CD14-positive monocyte (primary cell): ENCODE measurements at regions not wholly inside any gene's neighbourhood (a gene's known extent, or its start where the extent isn't known, plus 50 kb on each side); places are given as distances from the start of the nearest gene placed in this dataset.

Experiments used
- DNase-seq, 3 donors: peaks; one replicate each; pipeline ENCODE4 v3.0.0-alpha.2; 2011 to 2022
- H2AFZ ChIP-seq: 2 replicates; pipeline ENCODE4 v1.6.0; 2012; ENCODE audit warnings: mild to moderate bottlenecking, low read depth, low read length, inconsistent platforms; ENCODE audit not compliant: insufficient read depth, poor library complexity, severe bottlenecking
- H3K27ac ChIP-seq, 2 donors: 1 replicate in 1 of 2; 2 replicates in 1 of 2; pipeline ENCODE4 v1.5.1; 2012 to 2013; ENCODE audit warnings: low read length in 2 of 2, control low read depth in 1 of 2, inconsistent platforms in 1 of 2, low read depth in 1 of 2, mild to moderate bottlenecking in 1 of 2
- H3K27me3 ChIP-seq, 2 donors: one replicate each; pipeline versions ENCODE4 v1.6.0 to v1.6.1; 2011 to 2013; ENCODE audit warnings: low read length in 2 of 2; ENCODE audit not compliant: control insufficient read depth in 2 of 2, insufficient read depth in 2 of 2
- H3K36me3 ChIP-seq, 2 donors: replicated peaks in 1 of 2; 1 replicate in 1 of 2; 2 replicates in 1 of 2; pipeline versions ENCODE4 v1.5.1 to v1.6.1; 2012 to 2013; ENCODE audit warnings: low read length in 2 of 2, control low read depth in 1 of 2, inconsistent platforms in 1 of 2, mild to moderate bottlenecking in 1 of 2; ENCODE audit not compliant: insufficient read depth in 2 of 2, control insufficient read depth in 1 of 2
- H3K4me1 ChIP-seq, 2 donors: 1 replicate in 1 of 2; 2 replicates in 1 of 2; pipeline versions ENCODE4 v1.5.1 to v1.6.1; 2012 to 2013; ENCODE audit warnings: low read length in 2 of 2, control low read depth in 1 of 2, inconsistent platforms in 1 of 2, mild to moderate bottlenecking in 1 of 2, moderate library complexity in 1 of 2; ENCODE audit not compliant: insufficient read depth in 2 of 2, control insufficient read depth in 1 of 2
- H3K4me2 ChIP-seq: replicated peaks from 2 replicates; pipeline ENCODE3; 2012; ENCODE audit warnings: low read length, moderate library complexity, mild to moderate bottlenecking; ENCODE audit not compliant: poor library complexity, severe bottlenecking; ENCODE audit errors: extremely low read depth
- H3K4me3 ChIP-seq, 3 experiments: fragments of 200-600 bp in 1 of 3; sonication (generic) in 1 of 3; replicated peaks in 1 of 3; 1 replicate in 2 of 3; 2 replicates in 1 of 3; pipeline ENCODE4 v1.5.1; 2011 to 2013; ENCODE audit warnings: low read length in 3 of 3, mild to moderate bottlenecking in 3 of 3, control low read depth in 2 of 3, low read depth in 2 of 3, inconsistent platforms in 1 of 3, moderate library complexity in 1 of 3
- H3K79me2 ChIP-seq: 2 replicates; pipeline ENCODE4 v1.6.0; 2012; ENCODE audit warnings: mild to moderate bottlenecking, control low read depth, inconsistent platforms, low read length, moderate library complexity; ENCODE audit not compliant: insufficient read depth
- H3K9ac ChIP-seq: 2 replicates; pipeline ENCODE4 v1.6.0; 2017; ENCODE audit warnings: low read length, mild to moderate bottlenecking; ENCODE audit not compliant: insufficient read depth, poor library complexity, severe bottlenecking
- H3K9me3 ChIP-seq, 2 donors: replicated peaks in 1 of 2; 1 replicate in 1 of 2; 2 replicates in 1 of 2; pipeline versions ENCODE4 v1.5.1 to v1.6.1; 2012 to 2013; ENCODE audit warnings: low read length in 2 of 2, control low read depth in 1 of 2; ENCODE audit not compliant: control insufficient read depth in 1 of 2, insufficient read depth in 1 of 2
- H4K20me1 ChIP-seq: 2 replicates; pipeline ENCODE4 v1.6.0; 2012; ENCODE audit warnings: mild to moderate bottlenecking, low read length, control low read depth, moderate library complexity; ENCODE audit not compliant: insufficient read depth
- H3K27ac Mint-ChIP-seq, 7 donors: one replicate each; pipeline ENCODE4 v1.8.0; 2020; ENCODE audit warnings: mild to moderate bottlenecking in 7 of 7, mixed read lengths in 7 of 7, moderate library complexity in 6 of 7, inconsistent platforms in 2 of 7
- H3K27me3 Mint-ChIP-seq, 3 donors: one replicate each; pipeline ENCODE4 v1.8.0; 2021 to 2022; ENCODE audit warnings: low read depth in 3 of 3, mild to moderate bottlenecking in 3 of 3, mixed read lengths in 3 of 3, moderate library complexity in 3 of 3, inconsistent platforms in 1 of 3
- H3K36me3 Mint-ChIP-seq, 2 donors: one replicate each; pipeline ENCODE4 v1.8.0; 2020; ENCODE audit warnings: mixed read lengths in 2 of 2, inconsistent platforms in 1 of 2, mild to moderate bottlenecking in 1 of 2
- H3K4me1 Mint-ChIP-seq: one replicate; pipeline ENCODE4 v1.8.0; 2020; ENCODE audit warnings: mild to moderate bottlenecking, mixed read lengths
- H3K4me3 Mint-ChIP-seq, 2 donors: one replicate each; pipeline ENCODE4 v1.8.0; 2020; ENCODE audit warnings: mild to moderate bottlenecking in 2 of 2, mixed read lengths in 2 of 2, moderate library complexity in 1 of 2
- H3K9me3 Mint-ChIP-seq, 7 donors: one replicate each; pipeline ENCODE4 v1.8.0; 2020 to 2022; ENCODE audit warnings: mixed read lengths in 7 of 7, mild to moderate bottlenecking in 6 of 7, moderate library complexity in 6 of 7, inconsistent platforms in 2 of 7
- CTCF ChIP-seq: fragments of 200-600 bp; IDR thresholded peaks from one replicate; pipeline ENCODE4 v1.8.0; 2022; ENCODE audit warnings: antibody characterized with exemption, mild to moderate bottlenecking
- WGBS: methylation state at CpG from one replicate; pipeline ENCODE4 v1.1.5; 2013; ENCODE audit warnings: missing lambda C conversion rate; ENCODE audit not compliant: insufficient coverage; 5-methylcytosine and 5-hydroxymethylcytosine counted together
- intact Hi-C, 2 donors: fragments of 100-400 bp; cut with micrococcal nuclease; formaldehyde crosslinking; loops; one replicate each; pipeline versions ENCODE4 v1.15.0 to v1.15.1; 2023

- no peaks in the 10 kb centered on the region for H3K4me1 ChIP-seq
- H4K20me1 ChIP-seq, result no peaks in the 10 kb centered on the region
- intact Hi-C loops, result no loop called here
- Mint-ChIP-seq H3K27ac (no peak overlapping the region), H3K27me3 (peaks cover 0 to 4% (median 1%) of the 10 kb centered on the region in 3 donors), H3K4me1 (no peaks in the 10 kb centered on the region), H3K4me3 (no peak overlapping the region), H3K9me3 (peaks cover 13 to 33% (median 18%) of the 10 kb centered on the region in 7 donors), H3K36me3 (no peaks in the 10 kb centered on the region)
- H3K4me2 ChIP-seq, result no peak overlapping the region
- no peaks in the 10 kb centered on the region for H3K79me2 ChIP-seq
- TF ChIP-seq CTCF, result no peak
- no peak overlapping the region for H2AFZ ChIP-seq
- H3K9ac ChIP-seq, result no peak overlapping the region
- no peak for DNase-seq
- no peak overlapping the region for H3K27ac ChIP-seq
- no peaks in the 10 kb centered on the region for H3K27me3 ChIP-seq
- H3K36me3 ChIP-seq, result no peaks in the 10 kb centered on the region
- H3K9me3 ChIP-seq, result peaks cover 15 to 20% of the 10 kb centered on the region in 2 donors
- no peak overlapping the region for H3K4me3 ChIP-seq
These were observed 197.2 kb downstream of the CHD9NB start for GRCh38 chr16:52855463-52855862.

- Histone ChIP-seq H3K27ac (no peak overlapping the region), H3K36me3 (no peaks in the 10 kb centered on the region), H4K20me1 (no peaks in the 10 kb centered on the region), H3K4me2 (no peak overlapping the region), H3K4me1 (no peaks in the 10 kb centered on the region), H2AFZ (no peak overlapping the region), H3K27me3 (no peaks in the 10 kb centered on the region), H3K4me3 (no peak overlapping the region), H3K9ac (no peak overlapping the region), H3K9me3 (peaks cover 15 to 20% of the 10 kb centered on the region in 2 donors), H3K79me2 (no peaks in the 10 kb centered on the region)
- Mint-ChIP-seq H3K4me1 (no peaks in the 10 kb centered on the region), H3K4me3 (no peak overlapping the region), H3K27me3 (peaks cover 0 to 4% (median 0%) of the 10 kb centered on the region in 3 donors), H3K27ac (peak overlapping the region in 1 of 7 donors; percentile 28), H3K9me3 (peaks cover 15 to 38% (median 22%) of the 10 kb centered on the region in 7 donors), H3K36me3 (no peaks in the 10 kb centered on the region)
- no peak for TF ChIP-seq CTCF
- WGBS, result 81% methylated on average over 5 of the region's 5 CpGs
- intact Hi-C loops, result no loop called here
- no peak for DNase-seq
These were observed 199.7 kb downstream of the CHD9NB start for GRCh38 chr16:52852978-52853377.
